ENCODE measurements at regions not wholly inside any gene's neighbourhood (a gene's known extent, or its start where the extent isn't known, plus 50 kb on each side); places are given as distances from the start of the nearest gene placed in this dataset.
A peak's percentile ranks its signal among the peaks of the same experiment; 100 is the strongest.

GRCh38 chr12:127342861-127343260 lies 924.1 kb upstream of the TMEM132C start:
- H3K4me3 ChIP-seq (ENCODE audit: low read depth, low read length) = no peak overlapping the region
- peak; percentile 42 for DNase-seq (ENCODE audit: low read depth)
- TF ChIP-seq CTCF (IDR thresholded peaks at IDR 0.05; ENCODE audit: insufficient read depth, low read length) = no peak

- no peak overlapping the region for H3K4me3 ChIP-seq (ENCODE audit: low read depth, low read length)
- no peak for TF ChIP-seq CTCF (IDR thresholded peaks at IDR 0.05; ENCODE audit: insufficient read depth, low read length)
- peak; percentile 13 for DNase-seq (ENCODE audit: low read depth)
These were observed 923.0 kb upstream of the TMEM132C start for GRCh38 chr12:127343940-127344339.

- no peak for TF ChIP-seq CTCF (IDR thresholded peaks at IDR 0.05; ENCODE audit: insufficient read depth, low read length)
- no peak overlapping the region for H3K4me3 ChIP-seq (ENCODE audit: low read depth, low read length)
- DNase-seq (ENCODE audit: low read depth) = no peak
These were observed 915.4 kb upstream of the TMEM132C start for GRCh38 chr12:127351481-127352010.

- peak; percentile 72 for TF ChIP-seq CTCF (IDR thresholded peaks at IDR 0.05; ENCODE audit: insufficient read depth, low read length)
- no peak overlapping the region for H3K4me3 ChIP-seq (ENCODE audit: low read depth, low read length)
- DNase-seq (ENCODE audit: low read depth) = peak; percentile 56
These were observed 911.7 kb upstream of the TMEM132C start for GRCh38 chr12:127355061-127355841.

- TF ChIP-seq CTCF (IDR thresholded peaks at IDR 0.05; ENCODE audit: insufficient read depth, low read length) = no peak
- no peak for DNase-seq (ENCODE audit: low read depth)
- H3K4me3 ChIP-seq (ENCODE audit: low read depth, low read length) = no peak overlapping the region
These were observed 908.1 kb upstream of the TMEM132C start for GRCh38 chr12:127358888-127359287.

GRCh38 chr12:127360580-127360979 lies 906.4 kb upstream of the TMEM132C start:
- no peak for TF ChIP-seq CTCF (IDR thresholded peaks at IDR 0.05; ENCODE audit: insufficient read depth, low read length)
- no peak overlapping the region for H3K4me3 ChIP-seq (ENCODE audit: low read depth, low read length)
- DNase-seq (ENCODE audit: low read depth) = no peak

Measured in fibroblast of the aortic adventitia (primary cell).